ENCODE measurements at regions not wholly inside any gene's neighbourhood (a gene's known extent, or its start where the extent isn't known, plus 50 kb on each side); places are given as distances from the start of the nearest gene placed in this dataset.

DNA sequence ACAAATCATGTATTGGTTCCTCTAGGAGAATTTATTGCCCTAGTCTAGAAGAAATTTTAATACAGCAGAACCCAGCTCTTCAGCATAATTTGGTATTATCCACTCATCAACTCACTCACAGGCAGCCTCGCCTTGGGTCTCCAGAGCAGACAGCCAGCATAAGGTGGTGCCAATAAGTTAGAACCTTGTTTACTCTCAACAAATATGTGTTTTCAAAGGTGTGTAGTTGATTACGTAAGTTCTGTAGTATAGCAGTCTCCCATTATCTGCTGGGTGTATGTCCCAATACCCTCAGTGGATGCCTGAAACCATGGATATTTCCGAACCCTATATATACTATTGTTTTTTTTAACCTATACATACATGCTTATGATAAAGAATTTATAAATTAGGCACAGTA is 522.5 kb upstream of the LRRN3 start:
- no peak for DNase-seq (ENCODE audit: low read depth)

DNA sequence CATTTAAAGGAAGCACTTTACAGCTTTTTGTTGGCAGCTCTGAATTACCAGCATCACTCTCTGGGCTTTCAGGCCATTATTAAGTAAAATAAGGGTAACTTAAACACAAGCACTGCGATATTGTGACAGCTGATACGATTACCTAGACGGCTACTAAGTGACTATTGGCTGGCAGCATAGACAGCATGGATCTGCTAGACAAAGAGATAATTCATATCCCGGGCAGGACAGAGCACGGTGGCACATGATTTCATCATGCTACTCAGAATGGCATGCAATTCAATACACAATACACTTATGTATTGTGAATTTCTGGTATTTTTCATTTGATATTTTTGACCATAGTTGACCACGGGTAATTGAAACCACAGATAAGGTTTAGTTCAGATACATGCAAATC is 522.0 kb upstream of the LRRN3 start:
- no peak for DNase-seq (ENCODE audit: low read depth)

DNA sequence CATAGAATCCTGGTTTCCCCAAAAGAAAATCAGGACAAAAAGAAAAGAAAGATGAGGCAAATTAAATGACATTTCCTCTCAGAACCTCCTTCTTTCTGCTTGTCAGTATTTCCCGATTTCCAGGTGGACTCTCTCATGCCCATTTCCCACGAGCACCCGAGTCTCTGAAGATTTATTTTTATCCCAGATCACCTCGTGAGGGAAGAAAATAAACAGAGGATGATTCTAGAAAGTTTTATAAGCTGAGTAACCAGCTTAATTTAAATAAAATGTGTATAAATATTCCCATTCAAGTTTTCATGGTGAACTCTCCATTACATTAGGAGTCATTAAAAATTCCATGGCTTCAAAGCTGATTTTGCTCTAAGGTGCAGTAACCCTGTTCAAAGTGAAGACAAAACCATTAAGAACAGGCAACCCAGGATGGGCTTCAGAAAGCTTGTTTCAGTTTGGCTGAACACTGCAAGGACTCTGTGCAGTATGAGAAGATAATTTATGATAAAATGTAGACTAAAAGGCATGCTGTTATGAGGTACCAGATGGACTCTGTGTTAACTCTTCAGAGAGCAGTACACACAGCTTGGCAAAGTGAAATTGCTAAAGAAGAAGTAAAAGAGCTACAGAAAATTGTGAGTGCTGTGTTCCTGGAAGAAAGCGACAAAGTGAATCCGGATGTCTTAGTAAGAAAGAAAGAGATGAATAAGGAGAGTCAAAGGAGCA is 521.3 kb upstream of the LRRN3 start:
- peak; percentile 23 for DNase-seq (ENCODE audit: low read depth)

DNA sequence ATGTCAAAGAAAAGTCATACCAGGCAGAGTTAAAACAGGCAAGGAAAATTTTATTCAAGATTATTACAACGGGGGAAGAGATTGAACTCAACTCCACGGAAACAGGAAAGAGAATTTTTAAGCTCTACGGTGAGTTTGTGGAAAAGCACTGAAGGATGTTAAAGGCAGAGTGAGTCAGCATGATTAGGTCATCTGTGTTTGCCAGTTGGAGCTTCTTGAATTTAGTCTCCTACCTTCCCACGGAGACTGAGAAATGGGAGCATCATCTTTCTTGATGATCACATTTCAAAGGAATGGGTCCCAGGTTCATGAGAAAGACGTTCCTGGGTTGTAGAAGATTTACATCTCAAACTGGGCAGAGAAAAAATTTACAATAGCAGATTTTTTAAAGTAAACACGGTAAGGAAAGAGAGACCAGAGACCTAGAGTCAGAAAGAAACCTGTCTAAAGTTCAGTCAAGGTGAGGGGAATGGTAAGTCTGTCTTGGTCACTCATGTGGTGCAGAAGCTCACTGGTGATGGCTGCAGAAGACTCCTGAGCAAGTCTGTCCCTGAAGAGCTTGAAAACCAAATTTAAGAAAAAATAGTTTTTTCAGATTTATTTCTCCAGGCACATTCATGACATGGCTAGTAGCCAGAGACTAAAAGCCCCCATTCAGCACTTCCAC is 516.9 kb upstream of the LRRN3 start:
- DNase-seq (ENCODE audit: low read depth), result peak; percentile 93

DNA sequence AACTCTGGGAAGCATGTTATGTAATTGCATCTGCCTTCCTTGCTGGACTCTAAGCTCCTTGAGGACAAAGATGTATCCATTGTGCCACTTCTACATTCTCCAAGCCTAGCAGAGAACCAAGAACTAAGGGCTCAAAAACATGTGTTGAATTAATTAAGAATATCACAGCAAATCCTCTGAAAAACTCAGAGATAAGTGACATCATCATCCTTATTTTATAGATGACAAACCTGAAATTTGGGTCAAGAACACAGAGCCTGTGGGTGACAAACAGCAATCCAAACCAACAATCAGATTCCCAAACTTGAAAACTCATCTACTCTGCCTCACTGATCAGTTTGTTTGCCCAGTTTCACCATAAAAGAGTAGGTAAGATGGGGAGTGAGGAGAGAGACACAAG is 503.6 kb upstream of the LRRN3 start:
- DNase-seq (ENCODE audit: low read depth), result no peak

DNA sequence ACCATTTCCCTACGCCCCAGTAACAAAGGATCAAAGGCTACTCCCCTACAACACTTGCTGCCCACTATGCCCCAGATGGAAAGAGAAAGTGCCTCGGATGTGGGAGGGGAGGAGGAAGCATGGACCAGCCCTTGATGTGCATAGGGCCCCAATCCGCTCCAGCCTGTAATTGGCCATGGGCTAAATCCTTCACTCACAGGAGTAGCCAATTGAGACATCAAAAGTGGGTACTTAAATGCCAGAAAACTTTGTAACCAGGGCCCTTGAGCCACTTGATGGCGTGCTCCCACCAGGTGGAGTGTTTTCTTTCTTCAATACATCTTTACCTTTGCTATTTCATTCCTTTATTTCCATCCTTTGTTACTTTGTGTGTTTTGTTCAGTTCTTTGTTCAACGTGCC is 500.5 kb upstream of the LRRN3 start:
- DNase-seq (ENCODE audit: low read depth), result no peak

DNA sequence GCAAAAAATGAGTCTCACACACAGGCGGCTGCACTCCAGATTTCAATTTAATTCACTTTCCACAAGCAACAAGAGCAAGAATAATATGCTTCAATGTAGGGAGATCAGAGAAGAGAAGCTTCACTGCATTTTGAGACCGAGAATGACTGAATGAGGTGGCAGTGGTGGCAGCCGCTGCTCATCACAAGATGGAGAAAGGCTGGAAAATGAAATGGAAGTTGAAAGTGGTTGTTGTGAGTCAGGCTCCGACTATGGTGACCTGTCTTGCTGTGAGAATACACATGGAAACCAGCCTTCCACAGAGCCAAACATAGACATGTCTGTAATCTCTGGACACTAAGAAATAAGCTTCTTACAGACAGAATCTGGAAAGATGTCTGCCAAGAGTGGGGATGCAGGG is 499.6 kb upstream of the LRRN3 start:
- DNase-seq (ENCODE audit: low read depth), result peak; percentile 17

DNA sequence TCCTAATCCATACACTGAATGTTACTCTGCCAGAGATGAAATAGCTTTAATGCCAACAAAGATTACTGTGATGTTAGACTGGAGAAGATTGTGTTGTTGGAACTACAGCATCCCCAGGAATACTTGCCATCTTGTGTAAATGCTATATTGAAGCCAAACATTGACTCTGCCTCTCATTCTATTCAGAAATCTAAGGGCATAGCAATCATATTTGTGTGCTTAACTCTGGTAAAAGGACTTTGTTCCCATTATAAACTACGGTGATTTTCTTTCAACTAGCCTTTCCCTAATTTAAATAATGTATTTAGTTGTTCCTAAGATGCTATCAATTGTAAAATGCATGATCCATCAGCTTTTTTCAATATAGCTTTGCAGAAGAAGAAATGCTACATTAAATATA is 498.4 kb upstream of the LRRN3 start:
- DNase-seq (ENCODE audit: low read depth), result no peak

DNA sequence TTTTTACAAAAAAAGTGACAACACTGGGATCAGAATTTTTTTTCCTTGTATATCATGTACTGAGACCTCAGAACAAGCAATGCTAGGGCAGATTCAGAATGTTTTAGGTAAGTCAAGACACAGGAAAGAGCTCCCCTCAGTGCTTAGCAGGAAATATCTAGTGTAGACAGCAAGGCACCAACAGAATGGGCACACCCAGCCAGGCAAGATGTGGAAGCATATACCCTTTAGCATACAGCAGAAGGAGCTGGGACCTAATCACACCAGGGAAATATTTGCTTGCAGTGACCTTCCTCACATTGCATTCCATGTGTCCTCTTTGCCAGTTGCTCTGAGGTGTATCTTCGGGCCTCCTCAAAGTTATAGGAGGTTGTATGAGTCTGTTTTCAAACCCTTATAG is 497.6 kb upstream of the LRRN3 start:
- no peak for DNase-seq (ENCODE audit: low read depth)

DNA sequence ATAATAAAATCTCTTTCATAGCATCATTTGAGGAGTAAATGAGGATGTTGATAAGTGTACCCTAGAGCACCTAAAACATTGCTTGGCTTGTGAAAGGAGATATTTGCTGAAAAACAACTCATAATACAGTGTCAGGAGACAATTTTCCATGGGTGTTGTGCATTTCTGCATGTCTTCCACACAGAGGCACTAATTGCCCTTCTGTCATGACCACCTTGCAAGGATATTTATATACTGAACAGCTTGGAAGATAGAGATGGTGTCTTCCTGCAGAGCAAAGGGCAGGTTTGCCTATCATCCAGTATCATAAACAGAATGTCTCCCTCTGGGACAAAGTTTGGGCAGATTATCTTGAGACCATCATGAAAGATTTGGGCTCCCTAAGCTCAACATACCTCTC is 495.2 kb upstream of the LRRN3 start:
- DNase-seq (ENCODE audit: low read depth), result no peak

DNA sequence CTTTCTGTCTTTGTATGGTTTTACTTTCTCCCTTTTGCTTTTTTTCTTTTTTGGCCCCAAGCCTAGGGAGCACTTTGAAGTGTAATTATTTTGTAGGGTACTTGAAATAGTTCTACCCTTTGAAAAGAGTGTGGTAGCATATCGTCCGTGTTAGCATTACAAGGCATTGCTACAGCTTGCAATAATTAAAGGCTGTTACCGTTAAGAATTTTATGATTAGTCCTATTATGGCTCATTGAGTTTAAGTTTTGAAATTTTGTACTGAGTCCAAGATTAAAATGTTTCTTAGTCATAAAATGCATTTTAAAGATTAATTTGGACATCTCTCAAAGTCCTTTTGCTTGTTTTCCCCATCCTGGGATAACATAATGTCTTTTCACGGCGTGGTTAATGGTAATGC is 490.0 kb upstream of the LRRN3 start:
- no peak for DNase-seq (ENCODE audit: low read depth)

DNA sequence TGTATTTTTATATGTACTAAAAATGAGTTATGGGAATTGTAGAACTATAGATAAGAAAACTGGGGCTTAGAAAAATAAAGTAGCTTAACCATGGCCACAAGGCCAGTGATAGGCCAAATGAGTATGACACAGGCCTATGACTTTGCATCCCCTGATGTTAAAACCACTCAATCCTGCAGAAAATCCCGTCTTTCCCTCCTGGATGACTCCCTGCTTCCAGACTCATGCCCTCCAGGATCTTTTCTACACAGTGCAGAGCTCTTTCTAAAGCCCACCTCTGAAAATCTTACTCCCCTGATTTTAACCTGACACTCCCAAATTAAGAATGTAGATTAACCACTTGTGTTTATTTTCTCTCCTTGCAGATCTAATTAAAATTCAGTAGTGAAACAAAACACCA is 489.2 kb upstream of the LRRN3 start:
- DNase-seq (ENCODE audit: low read depth), result no peak

DNA sequence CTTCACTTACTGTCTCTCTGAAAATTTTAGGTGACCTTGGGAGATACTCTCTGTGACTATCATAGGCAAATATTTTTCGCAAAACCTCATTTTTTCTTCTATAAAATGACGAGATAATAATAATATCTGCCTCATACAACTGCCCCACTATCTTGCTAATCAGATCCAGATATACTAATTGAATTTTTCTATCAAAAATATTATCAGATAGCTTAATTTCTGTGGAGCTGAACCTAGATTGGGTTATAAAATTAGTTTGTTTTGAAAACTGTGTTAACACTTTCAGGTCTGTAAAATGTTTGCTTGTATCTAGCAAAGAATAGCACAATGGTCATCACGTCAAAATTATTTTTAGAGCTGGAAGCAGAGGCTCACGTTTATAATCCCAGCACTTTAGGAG is 486.7 kb upstream of the LRRN3 start:
- no peak for DNase-seq (ENCODE audit: low read depth)

DNA sequence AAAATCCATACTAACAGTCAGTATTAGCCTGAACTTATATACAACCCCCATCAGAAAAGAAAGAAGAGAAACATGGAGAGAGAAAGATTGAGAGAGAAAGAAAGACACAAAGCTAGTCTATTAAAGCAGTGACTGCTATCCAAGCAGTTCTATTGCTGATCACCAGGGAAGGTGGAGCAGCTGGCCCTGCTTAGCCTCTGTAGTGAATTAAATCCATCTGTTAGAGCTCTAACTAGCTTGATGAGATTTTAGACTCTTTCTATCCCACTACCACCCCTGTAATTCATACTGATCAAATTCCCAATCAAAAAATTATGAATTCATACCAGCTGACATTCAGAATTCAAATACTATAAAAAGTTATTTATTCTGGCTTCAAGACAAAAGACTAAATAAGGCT is 486.0 kb upstream of the LRRN3 start:
- DNase-seq (ENCODE audit: low read depth), result no peak

DNA sequence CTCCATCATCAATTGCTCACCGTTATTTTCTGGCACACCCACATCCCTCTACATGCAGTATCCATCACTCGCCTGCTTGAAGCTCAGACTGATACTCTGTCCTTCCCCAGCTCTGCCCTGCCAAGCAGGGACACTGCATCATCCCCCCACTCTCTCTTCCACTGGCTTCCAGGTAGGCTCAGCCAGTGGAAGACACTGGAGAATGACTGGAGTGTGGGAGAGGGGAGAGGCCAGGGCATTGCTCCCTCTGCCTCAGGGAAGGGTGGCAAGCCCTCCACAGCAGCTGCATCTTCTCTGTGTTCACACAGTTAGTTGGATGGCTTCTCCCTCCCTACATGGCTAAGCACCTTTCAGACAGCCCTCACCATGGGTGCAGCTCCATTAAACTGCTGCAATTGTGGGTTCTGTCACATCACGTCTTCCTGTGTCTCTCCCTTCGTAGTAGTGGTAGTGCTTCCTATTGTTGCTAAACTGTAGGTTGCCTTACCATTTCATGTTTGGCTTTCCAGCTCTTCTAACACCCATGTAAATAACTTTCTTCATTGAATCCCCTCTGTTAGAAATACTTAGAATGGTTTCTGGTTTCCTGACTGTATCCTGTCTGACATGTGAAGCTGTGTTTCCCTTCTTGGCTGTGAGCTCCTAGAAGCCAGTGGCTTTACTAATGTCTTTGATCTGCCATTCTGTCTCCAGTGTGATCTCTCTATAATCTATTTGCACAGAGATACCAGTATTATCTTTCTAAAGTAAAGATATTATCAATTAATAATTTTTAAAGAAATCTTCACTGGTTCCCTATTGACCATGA is 483.7 kb upstream of the LRRN3 start:
- DNase-seq (ENCODE audit: low read depth), result no peak

DNA sequence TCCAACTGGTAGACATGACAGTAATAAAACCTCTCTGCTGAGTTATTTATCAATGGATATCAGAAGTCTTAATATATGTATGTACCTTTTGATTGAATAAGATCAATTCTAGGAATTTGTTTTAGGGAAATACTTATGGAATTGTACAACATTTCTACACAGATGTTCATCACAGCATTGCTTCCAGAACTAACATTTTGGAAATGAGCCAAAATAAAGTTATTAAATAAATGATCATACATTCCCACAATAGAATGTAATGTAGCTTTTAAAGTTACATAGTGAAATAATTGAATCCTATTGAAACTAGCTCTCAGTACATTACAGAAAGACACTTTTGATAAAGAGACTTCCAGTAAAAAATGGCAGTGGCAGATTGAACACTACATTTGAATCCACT is 481.6 kb upstream of the LRRN3 start:
- DNase-seq (ENCODE audit: low read depth), result no peak

DNA sequence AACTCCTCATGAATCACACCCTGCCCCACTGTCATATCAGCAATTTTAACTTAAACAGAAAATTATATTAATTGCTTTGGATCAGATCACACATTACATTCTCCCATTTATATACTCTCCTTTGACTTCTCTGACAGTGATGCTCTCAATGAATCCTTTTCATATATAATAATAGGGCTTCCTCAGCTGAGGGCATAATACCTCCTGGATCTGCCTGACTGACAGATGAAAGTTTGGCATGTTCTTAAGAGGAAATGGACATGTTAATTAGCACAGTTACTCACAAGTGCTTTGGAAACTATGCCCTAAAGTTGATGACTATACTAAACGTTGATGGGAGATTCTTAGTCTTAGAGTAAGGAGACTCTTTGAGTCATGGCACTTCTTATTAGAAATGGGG is 478.2 kb upstream of the LRRN3 start:
- no peak for DNase-seq (ENCODE audit: low read depth)
